Stimulated activated CD4-positive, alpha-beta T cell treated with anti-CD3 and anti-CD28 coated beads, Interleukin-12 subunit alpha, Interleukin-12 subunit beta, amount 100 ng/mL, for 48 hours (primary cell): ENCODE measurements at regions not wholly inside any gene's neighbourhood (a gene's known extent, or its start where the extent isn't known, plus 50 kb on each side); places are given as distances from the start of the nearest gene placed in this dataset.
"Not testable (repeated sequence)": the region's sequence is repeated elsewhere in the genome, so short reads cannot be mapped to it uniquely, and the experiment has no call there.

Source experiments
- DNase-seq, 3 donors: peaks; one replicate each; pipeline ENCODE4 v3.0.0-alpha.2; 2020; ENCODE audit warnings: low read depth in 2 of 3, low spot score in 1 of 3

DNA sequence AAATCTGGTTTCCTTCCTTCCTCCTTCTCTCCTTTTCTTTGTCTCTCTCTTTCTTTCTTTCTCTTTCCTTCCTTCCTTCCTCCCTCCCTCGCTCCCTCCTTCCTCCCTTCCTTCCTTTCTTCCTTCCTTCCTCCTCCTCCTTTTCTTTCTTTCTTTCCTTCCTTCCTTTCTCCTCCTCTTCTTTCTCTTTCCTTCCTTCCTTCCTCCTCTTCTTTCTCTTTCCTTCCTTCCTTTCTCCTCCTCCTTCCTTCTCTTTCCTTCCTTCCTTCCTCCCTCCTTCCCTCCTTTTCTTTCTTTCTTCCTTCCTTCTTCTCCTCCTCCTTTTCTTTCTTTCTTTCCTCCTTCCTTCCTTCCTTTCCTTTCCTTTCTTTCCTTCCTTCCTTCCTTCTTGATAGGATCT lies 61.2 kb downstream of the VIP start:
- DNase-seq: no peak

DNA sequence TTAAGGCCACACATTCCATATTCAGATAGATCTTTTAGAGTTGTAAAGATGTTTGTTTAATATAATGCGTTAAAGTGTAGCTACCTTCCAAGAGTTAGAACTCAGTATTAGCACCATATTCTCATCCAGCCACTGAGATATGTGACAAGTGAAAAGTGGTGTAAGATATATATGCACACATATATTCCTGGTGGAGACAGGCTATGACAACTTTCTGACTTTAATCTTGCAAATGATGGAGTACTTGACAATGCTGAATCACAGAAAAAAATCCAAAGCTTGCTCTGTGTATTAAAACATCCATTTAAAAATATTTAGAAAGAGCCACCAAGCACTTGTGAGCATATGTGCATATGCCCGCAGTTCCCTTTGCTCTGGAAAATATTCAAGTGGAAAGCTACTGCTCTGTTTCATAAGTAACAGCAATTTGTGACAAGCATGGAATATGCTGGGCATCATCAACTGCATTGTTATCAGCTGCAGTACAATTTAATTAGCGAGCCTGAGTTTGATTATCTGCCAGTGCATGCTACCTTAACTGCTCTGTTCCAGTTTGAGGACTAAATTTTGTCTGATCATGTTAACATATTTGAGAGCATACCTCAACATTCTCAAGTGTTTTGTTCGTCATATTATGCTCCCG lies 64.8 kb downstream of the VIP start:
- DNase-seq: no peak

DNA sequence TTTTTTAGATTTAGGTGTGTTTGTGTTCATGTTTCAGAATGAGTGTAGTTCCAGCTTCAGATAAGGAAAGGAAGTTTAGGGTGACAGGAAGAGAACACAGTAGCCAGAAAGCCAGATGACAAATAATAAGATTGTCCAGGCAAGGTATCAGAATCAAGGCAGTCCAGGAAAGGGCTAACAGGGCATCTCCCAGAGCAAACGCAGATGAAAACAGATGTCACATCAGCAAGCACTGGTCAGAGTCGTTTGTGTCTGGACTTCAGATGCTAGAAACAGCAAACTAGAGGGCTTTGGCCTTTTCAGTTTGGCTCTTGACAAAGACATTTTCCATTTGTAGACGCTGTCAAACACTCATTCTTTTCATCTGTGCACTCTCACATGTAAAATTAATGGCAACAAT lies 65.5 kb downstream of the VIP start:
- no peak for DNase-seq

DNA sequence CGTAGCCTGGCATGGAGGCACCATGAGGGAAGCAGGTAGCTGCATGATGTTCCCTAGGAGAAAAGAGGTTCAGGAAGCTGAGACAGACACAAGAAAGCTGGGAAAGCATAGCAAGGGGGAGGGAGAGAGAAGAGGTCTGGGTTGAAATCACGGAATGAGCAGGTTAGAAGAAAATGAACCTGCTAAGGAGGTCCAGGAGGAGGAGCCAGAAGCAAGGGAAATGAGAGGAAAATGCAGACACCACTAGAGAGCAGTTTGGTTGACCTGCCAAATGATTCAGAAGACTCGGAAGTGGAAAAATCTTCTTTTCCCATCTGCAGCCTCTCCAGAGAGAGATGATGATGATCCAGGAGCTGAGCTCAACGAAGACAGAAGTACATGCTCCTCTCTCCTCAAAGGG lies 70.9 kb downstream of the VIP start:
- no peak for DNase-seq

DNA sequence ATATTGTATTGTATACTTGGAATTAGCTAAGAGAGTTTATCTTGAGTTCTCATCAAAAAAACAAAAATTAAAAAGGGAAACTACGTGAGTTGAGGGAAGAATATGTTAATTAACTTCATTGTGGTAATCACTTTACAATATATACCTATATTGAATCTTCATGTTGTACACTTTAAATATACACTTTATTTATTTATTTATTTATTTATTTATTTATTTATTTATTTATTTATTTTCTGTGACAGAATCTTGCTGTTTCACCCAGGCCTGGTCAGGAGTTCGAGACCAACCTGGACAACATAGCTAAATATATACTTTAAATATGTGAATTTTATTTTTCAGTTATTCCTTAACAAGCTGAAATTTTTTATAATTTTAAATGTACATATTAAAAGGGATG lies 74.1 kb downstream of the VIP start:
- DNase-seq: no peak

DNA sequence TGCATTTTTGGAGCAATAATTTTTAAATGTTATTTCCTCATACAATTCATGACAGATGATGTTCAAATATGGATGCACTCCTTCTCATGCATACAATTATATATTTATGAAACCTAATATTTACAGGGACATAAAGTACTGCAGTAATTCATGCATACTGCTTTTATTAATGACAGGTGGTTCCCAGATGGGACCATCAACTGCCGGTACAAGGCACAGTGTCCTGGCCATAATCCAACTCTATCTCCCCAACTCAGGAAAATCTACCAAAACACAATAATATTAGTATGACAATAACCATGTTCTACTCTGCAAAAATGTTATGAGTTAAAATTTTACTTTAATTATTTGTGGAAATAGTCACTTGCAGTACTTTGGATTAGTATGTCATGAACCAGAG lies 77.8 kb downstream of the VIP start:
- no peak for DNase-seq

DNA sequence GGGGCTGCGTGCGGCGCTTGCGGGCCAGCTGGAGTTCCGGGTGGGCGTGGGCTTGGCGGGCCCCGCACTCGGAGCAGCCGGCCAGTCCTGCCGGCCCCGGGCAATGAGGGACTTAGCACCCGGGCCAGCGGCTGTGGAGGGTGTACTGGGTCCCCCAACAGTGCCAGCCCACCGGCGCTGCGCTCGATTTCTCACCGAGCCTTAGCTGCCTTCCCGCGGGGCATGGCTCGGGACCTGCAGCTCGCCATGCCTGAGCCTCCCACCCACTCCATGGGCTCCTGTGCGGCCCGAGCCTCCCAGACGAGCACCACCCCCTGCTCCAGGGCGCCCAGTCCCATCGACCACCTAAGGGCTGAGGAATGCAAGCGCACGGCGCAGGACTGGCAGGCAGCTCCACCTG lies 83.8 kb downstream of the VIP start:
- not testable (repeated sequence) for DNase-seq

DNA sequence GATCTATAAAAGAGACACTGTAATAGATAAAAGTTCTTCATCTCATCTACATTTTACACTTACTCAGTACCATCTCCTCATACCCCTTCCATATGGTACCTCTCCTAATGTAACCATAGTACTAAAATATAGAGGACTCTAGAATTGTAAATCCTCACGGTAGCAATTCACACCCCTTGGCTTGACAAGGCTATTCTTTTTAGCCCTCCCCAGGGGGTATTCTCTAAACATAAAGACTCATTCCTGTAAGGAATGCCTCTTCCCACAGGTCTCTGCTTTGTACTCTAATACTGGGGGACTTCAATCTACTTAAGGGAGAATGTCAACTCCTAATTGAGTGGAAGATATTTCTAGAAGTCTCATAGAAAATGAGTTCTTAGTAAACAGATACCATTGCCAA lies 85.9 kb downstream of the VIP start:
- no peak for DNase-seq

DNA sequence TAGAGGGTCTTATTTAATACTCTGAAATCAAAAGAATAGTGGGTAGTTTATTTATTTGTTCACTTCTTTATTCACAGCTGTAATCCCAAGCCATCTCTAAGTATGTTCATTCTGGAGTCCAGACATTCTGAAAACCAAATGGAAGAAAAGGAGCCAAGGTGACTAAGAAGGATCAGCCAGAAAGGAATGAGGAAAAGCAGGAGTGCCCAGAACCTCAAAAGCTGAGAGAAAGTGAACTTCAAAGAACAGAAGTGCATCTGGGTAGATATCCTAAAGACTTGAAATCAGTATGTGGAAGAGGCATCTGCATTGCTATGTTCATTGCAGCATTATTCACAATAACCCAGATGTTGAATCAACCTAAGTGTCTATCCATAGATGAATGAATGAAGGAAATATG lies 94.8 kb downstream of the VIP start:
- no peak for DNase-seq

DNA sequence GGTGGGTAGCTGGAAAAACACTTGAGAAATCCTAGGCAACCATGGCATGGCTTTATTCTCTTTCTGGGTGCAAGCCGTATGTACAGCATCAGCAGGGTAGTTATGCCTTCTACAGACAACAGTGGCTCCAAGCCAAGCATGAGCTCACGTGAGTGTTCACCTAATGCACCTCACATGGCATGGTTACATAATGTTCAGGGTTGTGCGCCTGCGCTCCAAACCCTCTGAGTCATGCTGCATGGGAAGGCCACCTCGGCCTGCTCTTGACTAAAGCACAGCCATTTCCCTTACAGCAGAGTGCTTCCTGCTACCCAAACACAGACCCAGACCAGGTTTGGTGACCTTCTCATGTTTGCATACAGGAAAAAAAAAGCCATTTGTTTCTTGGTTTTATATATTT lies 96.2 kb downstream of the VIP start:
- no peak for DNase-seq

DNA sequence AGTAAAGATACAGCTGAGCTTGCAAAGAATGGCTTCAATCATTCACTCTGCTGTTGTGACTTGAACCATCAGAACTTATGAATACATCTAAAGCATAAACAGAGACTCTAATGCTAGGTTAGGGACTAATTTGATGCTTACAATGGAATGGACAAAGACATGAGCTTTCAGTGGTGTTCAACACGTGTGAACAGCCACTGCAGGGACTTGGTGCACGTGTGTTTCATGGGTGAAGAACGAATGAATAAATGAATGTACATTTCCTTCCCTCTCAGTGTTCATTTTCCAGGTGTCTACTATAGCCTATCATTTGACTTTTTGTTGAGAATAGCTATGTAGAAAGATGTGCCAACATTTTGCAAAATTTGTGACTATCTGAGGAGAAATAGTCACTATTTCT lies 98.3 kb downstream of the VIP start:
- no peak for DNase-seq

DNA sequence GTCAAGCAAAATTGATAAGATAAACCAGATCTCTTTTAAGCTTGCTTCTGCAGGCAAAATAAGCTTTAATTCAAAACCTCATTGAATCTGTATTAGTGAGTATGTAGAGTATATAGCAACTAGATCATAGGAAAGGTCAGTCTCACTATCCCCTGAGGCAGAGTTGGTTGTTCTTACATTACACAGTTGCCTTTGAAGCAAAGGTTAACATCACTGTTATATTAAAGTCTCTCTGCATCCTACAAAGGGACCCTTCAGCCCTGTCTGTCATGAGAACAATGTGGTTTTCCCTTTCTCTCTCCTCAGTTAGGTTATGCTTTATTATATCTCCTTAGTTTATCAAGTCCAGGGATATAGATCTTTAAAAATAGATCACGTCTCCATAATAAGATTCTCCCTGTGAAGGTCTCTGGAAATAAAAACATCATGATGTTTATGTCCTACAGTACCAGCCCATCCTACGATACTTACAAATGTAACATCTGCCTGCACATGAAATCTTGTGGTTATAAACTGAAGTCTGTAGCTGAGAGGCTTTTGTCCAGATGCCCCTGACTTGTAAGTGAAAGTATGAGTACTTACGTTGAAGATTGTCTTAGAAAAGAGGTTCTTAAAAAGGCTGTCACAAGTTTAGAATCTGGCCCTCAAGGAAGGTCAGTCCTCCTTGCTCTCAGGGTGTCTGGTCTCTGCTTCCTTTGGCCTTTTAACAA lies 103.6 kb downstream of the VIP start:
- no peak for DNase-seq

DNA sequence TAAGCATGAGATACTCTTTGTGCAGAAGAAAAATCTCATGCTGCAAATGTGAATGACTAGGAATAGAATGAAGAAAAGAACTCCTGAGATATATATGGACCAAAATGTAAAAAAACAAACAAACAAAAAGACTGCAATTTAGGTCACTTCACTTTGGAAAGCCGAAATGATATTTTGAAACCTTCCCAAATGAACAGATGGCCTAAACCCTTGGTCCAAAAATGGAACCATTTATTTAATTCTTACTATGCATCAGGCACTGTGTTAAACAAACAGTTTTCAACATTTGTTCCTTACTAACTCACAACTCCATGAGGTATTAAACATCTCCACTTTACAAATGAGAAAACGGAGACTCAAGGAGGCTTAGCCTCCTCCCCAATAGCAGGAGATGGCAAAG lies 107.5 kb downstream of the VIP start:
- no peak for DNase-seq

DNA sequence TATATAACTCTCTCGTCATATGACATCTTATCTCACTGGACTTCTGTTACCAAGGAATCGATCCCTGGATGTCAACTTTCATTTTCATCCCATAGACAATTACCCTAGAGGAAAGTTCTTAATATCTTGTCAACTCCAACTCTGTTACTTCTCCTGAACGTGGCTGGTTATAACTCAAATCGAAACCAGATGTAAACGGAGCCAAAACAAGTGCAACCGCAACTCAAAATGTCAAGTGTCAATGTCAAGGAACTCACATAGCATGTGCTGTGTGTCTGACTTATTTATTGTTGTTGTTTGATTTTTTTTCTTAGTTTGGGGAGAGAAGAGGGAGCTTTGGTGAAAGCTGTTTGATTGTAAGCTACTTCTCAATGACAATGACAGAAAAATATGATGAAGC lies 108.6 kb downstream of the VIP start:
- DNase-seq: no peak

DNA sequence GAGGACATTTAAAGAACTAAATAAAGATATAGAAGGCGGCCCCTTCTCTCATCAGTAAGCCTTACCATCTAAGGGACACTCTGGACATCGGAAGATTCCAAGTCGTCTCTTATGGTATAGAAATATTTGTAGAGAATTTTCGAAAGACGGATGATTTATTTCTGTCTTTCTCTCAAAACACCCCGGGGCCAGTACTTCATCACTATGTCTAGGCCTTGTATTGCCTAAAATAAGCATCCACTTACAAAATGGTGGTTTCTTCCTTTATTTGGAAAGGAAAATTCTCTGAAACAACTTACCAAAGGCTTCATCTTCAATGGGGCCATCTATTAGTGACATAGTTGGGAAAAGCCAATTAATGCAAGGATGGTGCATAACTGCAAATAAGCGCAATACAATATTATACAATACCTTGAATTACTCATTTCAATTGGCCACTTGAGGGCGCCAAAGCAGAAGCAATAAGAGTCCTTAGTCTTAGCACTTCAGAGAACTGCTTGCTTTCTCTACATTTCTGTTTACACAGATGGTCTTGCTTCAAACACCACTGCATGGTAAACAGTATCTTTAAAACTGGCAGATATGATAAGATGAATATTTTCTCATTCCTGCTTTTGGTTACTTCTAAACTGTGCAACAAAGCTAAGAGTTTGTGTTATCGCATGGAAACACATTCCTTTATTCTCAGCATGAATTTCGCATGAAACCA lies 113.2 kb downstream of the VIP start:
- peak; percentile 14 to 68 (median 39) for DNase-seq

DNA sequence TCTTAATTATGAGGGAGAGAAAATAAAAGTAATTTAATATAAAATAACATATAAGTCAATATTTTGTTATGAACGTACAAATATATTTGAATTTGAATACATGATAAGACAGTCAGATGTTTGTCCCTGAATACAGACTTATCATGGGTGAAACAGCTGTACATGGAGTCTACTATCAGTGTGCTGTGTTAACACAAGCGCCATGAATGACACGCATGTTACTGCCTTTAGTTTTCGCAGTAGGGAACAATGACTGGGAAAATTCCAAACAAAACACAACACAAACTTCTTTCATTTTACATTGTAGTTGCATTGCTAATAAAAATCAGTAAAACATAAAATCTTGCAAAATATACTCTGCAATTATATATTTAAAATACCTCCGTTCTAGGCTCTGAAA lies 108.6 kb downstream of the FBXO5 start:
- DNase-seq: no peak

DNA sequence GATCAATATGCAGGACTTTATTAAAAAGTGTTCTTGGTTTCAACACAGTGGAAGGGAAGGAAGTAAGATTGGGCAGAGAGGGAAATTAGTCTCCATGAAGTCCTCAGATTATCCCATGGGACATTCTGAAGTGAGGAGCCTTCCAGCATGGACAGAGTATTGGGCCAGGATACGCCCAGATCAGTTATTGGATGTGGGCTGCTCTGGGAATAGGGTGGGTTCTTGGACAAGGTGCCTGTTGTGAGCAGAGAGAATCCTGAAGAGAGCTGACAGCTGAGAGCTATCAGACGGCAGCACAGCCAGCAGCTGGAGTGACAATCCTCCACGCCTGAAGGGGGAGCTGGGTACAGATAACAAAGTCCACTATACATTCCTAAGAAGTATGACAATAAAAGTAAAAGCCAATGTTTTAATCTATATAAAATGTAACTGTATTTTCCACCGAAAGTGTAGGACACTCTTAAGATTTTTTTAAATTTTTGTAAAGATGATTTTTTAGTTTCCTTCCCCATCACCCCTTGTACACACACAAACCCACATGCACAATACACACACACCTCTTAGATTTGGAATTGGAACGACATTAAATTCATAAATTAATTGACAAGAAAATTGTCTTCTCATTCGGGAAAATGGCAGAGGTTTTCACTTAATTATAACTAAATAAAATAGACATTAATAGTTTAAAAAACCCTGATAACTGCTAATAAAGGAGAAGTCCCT lies 107.8 kb downstream of the FBXO5 start:
- no peak for DNase-seq

DNA sequence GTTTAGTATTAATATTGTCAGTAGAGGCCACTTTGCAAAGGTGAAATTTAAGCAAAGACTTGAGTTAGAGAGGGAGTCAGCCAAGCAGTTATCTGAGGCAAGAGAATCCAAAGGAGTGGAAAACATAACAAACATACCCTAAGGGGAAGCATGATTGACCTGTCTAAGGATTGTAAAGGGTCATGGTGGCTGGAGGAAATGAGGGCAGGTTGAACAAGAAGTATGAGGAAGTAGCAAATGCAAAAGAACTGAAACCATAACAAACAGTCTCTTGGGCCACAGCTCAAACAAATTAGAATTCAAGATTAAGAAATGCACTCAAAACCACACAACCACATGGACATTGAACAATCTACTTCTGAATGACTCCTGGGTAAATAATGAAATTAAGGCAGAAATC lies 103.2 kb downstream of the FBXO5 start:
- DNase-seq: no peak

DNA sequence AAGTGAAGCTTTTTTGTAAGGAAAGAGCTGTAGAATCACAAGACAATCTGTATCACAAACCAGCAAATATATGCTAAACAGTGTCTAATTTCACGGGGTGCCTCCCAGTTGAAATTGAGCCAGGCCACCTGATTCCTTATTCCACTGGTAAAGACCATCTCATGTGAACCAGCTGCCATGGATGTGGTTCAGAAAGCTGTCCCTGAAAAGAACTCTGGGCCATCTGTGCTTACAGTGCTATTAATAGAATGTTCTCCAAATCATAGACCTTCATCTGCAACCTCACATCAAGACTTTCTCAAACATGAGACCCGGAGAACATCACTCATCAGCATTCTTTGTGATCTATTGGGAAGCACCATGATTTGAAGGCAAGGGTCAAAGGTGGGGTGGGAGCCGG lies 89.7 kb downstream of the FBXO5 start:
- no peak for DNase-seq

DNA sequence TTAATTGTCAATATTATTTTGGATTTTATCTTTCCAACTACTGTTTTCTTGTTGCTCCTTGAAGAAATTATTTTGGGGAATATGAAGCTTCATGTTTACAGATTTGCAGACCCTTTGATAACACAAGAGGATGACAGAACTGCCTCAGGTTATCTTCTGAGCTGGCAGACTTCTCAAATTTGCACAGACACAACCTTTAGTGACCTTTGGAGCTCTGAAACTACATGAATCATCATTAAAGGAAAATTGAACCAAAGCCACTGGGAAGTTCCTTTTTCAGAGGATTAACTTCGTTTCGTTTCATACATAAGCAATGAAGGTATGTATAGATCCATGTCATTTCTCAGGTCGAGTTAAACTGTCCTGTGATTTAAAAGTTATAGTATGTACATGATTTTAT lies 85.9 kb downstream of the FBXO5 start:
- no peak for DNase-seq

DNA sequence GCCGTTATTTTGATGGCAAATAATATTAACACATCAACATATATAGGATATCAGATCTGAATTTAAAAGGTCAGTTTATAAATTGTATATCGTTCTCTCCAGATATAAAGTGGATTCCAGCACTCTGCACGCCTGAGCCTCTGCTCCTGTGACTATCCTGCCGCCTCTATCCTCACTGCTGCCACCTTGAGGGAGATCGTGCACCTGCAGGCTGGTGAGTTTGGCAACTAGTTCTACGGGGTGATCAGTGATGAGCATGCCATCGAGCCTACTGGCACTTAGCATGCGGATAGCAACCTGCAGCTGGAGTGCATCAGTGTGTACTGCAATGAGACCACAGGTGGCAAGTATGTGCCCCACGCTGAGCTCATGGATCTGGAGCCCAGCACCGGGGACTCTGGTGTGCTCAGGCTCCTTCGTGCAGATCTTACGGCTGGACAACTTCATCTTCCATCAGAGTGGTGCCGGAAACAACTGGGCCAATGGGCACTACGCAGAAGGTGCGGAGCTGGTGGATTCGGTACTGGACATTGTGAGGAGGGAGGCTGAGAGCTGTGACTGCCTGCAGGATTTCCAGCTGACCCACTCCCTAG lies 84.9 kb downstream of the FBXO5 start:
- peak; percentile 56 to 80 (median 58) for DNase-seq

DNA sequence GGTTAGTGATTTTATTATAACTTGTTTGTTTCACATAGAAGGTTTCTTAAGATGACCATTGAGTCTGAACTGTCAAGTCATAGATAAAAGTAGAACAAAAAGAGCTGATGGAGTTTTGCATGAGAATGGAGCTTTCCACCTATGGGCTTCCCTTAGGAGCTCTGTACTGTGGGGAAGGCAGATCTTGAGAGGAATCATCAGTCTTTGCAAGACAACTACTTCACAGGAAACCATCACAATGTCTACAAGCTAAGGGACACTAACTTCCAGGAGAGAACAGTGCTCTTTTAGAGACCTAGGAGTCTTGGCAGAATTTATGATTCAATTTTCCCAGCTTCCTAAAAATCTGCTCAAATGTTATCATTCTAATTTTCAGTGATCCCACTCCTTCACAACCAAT lies 78.2 kb downstream of the FBXO5 start:
- DNase-seq: no peak
